Myocyte (in vitro differentiated cells): ENCODE measurements at regions not wholly inside any gene's neighbourhood (a gene's known extent, or its start where the extent isn't known, plus 50 kb on each side); places are given as distances from the start of the nearest gene placed in this dataset.

ENCODE experiments used
- DNase-seq: peaks from one replicate; pipeline ENCODE4 v3.0.0-alpha.2; 2012; ENCODE audit warnings: low read depth

DNA sequence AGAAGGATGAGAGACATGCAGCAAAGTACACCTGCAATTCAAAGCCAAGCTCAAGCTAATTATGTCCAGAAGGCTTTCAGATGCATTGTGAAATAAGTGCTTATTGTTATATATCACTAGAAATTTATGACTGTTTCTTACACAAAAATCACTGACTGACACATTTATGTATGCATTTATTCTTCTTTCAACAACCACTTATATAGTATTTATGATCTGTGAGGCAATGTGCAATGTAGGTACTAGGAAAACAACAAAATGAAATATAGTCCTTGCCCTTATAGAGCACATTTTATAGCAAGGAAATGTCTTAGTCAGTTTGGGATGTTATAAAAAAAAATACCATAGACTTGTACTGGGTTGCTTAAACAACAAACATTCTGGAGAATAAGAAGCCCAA is 167.6 kb downstream of the YIPF5 start:
- DNase-seq, result no peak

DNA sequence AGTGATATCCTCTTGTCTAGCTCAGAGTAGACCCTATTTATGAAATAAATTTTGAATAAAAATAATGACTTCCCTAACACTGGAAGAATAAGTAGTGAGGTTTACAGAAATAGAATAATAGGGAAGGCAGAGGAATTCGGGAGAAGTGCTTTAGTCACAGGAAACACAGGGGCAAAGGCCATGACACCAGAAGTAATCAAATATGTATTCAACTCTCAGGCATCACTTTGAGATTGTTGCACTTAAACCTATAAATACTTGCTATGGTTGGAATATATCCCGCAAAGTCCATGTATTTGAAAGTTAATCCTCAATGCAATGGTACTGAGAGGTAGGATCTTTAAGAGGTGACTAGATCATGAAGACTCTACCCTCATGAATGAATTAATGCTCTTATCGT is 166.8 kb downstream of the YIPF5 start:
- DNase-seq, result no peak

DNA sequence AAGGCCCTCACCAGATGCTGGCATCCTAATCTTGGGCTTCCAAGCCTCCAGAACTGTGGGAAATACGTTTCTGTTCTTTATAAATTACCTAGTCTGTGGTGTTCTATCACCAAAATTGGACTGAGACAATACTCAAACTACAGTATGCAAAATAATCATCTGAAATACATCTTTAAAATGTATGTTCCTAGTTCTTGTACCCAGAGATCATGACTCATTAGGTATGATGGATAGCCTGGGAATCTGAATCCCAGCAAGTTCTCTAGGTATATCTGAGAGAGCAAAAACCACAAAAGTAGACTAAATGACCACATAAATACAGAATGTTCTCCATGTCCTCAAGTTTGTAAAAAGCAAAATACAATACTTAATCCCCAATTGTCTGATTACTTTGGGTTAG is 166.3 kb downstream of the YIPF5 start:
- no peak for DNase-seq

DNA sequence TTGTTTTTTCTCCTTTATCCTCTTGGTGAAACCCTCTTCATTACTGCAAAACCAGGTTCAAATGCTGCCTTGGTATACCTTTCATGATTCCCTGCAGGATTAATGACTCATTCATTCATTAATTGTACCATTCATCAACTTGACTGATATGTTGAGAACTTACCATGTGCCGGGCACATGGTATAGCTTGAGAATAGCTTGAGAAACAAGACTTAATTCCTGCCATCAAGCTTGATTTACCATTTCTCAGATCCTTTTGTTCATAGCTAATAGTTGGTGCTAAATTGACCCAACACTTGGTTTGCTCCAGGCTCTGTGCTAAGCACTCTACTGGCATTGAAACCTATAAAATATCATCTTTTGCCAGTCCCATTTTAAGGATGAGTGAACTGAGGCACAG is 165.7 kb downstream of the YIPF5 start:
- no peak for DNase-seq

DNA sequence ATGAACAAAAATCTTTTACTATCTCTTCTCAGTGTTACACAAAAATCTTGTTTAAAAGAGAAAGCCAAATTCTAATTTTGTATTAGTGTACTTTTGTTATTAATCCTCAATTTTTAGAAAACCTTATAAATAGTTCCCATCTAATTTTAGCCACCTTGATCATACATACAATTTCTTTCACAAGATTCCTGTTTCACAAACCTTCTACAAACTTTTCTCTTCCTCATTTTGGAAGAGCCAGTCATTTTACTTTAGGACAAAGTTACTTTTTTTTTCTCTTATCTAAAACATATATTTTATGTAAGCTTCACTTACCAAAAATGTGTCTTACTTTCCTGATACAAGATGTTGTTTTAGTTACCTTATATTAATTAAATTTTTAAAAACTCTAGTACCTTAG is 161.3 kb downstream of the YIPF5 start:
- DNase-seq, result no peak

DNA sequence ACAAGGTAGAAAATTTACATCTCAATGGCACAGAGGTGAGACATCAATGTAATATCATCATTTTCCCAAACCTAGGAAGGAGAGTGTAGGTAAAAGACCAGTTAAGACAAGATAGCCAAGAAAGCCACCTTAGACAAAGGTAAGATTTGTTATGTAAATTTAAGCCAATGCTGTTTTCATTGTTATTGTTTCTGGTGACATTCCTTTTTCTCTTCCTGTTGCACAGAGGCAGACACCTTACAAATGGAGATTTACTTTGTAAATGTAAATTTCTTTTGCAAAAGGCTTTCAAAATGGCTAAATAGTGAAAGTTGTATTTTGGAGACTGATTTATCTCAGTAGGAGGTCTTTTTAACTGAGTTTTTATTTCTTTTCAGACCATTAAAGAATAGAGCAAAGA is 159.1 kb downstream of the YIPF5 start:
- no peak for DNase-seq

DNA sequence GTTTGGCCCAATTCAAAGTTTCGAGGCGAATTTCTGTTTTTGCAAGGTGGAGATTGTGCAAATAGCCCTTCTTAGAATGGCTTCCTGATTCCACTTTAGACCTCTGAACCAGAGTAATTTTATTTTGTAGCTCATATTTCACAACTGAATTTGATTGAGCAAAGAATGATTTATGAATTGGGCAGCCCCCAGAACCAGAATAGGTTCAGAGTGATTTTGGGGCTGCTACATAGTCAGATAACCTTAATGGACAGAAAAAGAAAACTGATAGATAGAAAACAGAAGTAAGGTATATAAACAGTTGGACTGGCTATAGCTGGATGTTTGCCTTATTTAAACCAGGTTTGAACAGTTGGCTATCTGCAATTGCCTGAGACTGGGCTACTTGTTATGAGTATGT is 156.6 kb downstream of the YIPF5 start:
- DNase-seq, result no peak

DNA sequence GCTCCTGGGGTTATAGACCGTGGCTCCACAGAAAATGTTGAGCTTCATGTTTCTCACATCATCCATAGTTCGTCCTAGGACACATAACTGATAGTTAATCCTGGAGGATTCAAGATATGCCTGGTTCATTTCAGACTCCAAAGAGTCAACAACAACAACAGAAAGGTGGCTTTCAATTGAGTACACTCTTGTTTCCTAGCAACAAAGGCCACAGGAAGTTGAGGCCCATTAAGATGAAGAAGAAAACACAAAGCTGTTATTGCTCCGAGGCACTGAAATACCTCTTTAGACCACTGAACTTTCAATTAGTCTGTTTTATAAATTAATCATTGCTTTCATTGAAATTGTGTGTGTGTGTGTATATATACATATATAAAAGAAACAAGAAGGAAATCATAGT is 154.5 kb downstream of the YIPF5 start:
- DNase-seq, result no peak

DNA sequence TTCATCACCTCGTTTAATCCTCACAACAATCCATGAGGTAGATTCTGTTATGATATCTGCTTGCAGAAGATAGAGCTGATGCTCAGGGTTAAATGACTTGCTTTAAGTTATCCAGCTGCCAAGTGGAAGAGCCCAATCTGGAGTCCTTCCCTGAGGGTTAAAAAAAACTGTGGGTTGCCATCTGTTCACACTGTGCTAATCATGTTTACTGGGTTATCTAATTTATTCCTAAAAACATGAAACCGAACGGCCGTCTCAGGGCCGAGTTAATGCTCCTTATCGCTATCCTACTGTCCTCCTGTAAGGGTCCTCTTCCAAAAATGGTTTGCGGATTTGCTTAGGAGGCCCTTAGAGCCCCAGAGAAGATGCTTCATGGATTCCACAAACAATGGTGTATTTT is 153.3 kb downstream of the YIPF5 start:
- DNase-seq, result no peak

DNA sequence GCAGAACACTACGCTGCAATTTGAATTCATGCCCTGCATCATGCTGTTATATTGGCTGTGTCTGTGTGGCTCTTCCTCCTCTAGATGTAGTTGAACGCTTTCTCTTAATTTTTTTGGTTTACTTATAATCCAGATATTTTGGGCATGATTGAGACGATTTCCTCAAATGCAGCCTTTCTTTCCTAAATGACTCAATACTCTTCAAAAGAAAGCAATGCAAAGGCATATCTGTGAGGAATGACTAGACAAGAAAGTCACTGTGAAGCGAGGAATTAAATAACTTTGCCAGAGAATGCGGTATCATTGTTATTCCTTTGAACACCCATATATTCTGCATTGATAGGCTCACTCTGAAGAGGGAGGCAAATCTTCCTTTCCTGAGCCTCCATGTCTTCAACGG is 152.8 kb downstream of the YIPF5 start:
- DNase-seq, result no peak

DNA sequence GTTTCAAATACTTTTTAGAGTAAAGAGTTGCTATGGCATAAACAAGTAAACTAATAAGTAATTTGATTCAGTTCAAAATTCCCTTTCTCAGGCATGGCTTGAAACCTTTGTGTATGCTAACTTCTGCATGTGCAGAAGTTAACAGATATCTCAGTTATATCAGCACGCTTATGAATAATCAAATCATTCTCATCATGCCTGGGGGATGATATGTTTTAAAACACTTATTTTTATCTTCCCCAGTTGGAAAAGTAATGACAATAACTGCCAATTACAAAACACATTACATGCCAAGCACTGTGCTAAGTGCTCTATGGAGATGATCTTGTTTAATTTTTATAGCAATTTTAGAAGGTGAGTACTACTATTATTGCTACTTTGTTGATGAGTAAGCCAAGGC is 146.4 kb downstream of the YIPF5 start:
- DNase-seq, result no peak

DNA sequence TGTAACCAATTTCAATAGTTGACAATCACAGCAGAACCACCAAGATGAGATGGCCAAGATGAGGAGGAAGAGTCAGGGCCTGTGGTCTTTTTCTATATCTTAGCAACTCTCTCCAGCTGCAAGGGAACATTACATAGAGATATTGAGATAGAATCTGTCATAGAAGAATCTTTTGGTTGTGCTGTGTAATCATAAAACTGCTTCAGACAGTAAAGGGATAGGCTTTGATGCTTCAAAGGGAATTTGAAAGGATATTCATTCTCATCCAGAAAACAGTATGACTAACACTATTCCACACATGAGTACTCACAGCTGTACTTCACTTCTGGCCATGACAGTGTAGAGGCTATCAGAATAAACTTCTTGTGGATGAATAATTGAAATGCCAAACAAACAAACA is 145.9 kb downstream of the YIPF5 start:
- no peak for DNase-seq

DNA sequence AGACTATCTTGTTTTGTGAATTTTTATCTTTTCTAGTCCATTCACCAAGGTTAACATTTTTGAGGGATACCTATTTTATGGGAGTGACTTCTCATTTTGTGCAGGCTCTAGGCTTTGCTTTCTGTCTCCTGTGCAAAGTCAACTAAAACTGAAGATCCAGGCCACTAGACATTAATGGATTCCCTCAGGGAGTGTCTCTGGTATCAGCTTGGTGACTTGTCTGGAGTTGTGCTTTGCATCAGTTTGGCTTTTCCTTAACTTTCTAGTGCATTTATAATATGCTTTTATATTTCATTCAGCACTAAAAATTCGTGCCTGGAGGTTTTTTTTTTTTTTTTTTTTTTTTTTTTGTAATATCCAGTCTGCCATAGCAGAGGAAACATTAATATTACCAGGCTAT is 144.2 kb downstream of the YIPF5 start:
- no peak for DNase-seq

DNA sequence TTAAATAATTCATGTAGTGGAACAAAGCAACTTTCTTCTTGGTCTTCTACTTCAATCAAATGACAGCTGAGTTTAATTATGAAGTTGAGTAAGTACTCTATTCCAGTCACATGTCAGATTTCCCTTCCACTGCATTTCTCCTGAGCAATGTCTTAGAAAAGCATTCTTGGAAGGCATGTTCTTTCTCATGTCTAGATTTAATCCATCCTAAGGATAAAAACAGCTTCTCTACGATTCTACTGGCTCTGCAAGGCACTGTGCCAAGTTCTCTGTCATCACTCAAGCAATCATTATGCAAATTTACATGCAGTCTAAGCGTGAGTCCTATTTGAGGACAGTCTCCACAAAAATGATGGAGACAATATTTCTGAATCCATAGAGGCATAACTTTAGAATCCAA is 142.4 kb downstream of the YIPF5 start:
- peak; percentile 39 for DNase-seq

DNA sequence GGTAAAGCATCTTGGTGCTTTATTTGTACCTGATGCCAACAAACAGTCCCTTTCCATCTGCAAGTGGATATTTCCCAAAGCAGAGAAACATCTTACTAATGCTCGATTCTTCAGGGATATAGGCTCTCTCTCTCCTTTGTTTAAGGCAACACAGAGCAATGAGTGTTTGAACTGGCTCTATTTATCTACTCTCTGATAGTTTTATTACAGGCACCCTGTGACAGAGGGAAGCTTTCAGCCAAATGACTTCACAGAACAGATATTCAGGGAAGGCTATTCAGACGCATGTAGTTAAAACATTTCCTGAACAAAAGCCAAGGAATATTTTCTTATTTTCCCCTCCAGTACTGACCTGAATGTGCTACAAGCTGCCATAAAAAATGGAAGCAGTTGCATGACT is 141.8 kb downstream of the YIPF5 start:
- DNase-seq, result peak; percentile 41

DNA sequence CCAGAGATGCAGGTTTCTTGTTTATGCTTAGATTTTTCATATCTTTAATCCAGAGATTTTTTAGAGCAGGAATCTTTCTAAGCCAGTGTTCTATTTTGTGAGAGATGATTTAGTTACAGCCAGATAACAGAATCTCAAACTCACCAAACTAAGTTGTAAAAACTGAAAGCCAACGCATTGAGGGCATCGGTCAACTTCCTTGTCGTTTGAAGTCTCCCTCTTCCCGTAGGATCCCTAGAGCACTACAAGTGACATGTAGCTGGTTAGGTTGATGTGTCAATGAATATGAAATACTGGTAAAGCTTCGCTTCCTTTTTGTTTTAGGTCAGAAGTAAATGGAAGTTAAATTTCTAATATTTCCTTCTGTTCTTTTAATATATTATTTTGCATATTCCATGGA is 139.6 kb downstream of the YIPF5 start:
- no peak for DNase-seq

DNA sequence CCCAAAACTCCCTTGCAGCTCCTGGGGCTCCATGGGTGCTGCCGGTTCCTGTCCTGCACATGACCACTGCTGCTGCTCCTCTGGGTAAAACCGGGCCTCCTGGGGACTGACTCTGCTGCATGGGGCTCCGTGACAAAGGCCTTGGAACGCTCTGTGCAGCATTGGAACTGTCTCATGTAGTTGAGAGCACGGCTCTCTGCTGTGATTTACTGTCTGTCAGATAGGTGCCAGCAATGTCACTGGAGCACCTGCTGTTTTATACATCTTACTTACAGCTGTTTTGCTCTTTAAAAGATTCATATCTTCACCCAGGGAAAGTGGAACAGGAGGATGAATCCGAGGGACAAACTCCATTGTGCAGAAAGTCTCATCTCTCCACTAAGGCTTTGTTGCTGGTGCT is 138.1 kb downstream of the YIPF5 start:
- peak; percentile 50 for DNase-seq

DNA sequence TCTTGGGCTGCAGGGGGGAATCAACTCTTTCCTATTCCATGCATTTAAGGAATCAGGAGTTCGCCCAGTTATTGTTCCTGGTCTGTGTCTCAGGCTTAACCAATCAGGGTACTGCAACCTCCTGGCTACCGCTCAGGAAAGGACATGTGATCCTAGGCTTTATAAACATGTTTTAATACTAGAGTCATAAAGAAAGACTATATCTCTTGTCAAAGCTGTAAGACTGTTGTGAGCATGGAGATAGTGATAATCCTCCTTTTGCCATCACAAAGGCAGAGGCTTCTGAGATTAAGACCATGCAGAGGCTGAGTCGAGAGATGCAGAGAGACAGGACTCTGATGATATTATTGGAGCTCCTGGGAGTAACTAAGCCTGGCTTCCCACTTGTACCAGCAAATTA is 137.0 kb downstream of the YIPF5 start:
- DNase-seq, result no peak

DNA sequence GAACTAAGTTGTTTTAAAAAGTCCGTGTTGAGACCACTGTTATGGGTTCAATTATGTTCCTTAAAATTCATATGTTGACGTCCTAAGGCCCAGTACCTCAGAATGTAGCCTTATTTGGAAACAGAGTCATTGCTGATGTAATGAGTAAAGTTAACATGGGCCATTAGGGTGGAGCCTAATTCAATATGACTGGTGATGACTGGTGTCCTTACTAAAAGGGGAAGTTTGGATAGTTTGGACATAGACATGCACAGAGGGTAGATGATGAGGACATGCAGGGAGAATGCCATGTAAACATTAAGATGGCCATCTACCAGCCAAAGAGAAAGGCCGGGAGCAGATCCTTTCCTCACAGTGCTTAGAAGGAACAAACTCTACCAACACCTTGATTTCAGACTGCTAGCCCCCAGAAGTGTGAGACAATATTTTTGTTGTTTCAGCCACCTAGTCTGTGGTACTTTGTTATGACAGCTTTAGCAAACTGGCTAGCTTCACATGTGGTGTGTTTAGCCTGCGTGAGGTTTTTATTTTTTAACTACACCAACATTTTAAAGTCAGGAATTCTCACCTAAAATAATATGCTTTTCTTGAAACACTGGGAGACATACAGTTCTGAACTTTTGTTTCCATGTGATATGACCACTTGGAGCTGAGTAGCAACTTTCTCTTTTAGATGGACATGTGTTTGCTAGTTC is 135.3 kb downstream of the YIPF5 start:
- DNase-seq, result no peak

DNA sequence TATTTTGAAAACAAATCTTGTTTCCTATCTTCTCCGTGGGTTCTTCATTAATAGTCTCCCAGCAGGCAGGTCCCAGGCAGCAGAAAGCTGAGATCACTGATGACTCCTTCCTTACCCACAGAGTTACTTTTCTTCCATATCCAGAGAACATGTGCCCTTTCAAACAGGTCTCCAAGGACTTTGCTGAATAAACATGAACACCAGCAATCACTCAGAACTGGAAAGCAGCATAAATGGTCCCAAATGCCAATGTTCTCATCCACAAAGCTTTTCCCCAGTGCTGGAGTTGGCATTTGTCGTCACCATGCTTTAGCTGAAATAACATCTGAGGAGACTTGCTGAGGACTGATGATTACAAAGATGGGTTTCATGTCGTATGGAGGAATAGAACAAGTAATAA is 134.0 kb downstream of the YIPF5 start:
- DNase-seq, result peak; percentile 7

DNA sequence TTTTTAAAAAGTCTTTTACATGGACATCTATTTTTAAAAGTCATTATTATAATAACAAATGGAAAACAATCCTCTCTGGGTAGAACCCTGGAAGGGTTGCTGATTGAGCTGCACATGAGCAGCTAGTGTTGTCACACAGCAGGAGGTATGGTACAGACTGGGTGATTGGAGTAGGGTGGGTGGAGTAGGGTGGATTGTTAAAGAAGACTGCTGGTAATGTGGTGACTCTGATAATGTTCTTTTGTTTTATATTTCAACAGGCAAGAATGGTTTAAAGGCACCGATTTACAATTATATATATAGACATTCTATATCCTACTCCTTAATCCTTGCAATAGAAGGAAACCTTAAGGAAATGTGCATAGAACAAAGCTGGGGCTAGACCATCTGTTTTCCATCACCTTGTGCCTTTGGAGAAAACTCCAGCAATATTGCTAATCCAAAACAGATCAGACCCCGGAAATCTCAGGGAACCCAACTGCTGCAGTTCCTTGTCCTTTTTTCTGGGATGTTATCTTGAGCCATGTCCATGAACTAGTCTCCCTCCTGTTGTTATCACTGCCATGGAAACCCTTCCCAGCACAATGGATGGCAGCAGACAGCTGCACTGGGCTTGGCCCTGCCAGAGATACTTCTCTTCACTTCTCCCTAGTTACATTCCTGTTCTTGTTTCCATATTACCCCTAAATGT is 129.7 kb downstream of the YIPF5 start:
- peak; percentile 77 for DNase-seq

DNA sequence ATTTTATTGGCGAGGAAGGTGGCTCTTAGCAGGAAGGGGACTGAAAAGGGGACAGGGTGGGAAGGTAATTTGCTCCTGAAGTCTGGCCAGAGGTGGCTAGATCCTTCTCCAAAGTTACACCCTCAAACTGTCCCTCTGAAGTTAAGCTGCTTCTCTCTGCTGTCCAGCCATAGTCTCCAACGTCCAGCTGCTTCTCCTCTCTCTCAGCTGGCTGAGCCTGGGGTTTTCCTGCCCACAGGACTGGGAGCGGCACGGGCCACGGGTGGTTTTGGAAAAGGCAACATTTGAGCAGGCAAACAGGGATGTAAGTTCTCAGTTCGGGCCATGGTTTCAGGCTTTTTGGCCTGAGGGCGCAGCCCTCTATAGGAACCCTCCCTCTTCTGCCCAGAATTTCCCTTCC is 128.3 kb downstream of the YIPF5 start:
- DNase-seq, result peak; percentile 78

DNA sequence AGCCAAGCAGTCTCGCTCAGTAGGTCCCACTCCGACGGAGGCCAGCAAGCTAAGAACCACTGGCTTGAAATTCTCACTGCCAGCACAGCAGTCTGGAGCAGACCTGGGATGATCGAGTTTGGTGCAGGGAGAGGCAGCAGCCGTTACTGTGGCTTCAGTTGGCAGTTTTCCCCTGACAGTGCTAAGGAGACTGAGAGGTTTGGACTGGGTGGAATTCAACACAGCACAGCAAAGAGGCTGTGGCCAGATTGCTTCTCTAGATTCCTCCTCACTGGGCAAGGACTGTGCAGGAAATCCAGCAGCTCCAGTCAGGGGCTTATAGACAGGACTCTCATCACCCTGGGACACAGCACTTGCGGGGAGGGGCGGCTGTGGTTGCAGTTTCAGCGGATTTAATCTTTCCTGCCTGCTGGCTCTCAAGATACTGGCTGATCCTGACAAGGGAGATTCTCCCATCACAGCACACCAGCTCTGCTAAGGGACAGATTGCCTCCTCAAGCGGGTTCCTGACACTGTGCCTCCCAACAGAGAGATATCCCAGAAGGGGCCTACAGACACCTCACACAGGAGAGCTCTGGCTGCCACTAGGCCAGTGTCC is 122.1 kb downstream of the YIPF5 start:
- peak; percentile 58 for DNase-seq
